Cerebellar cortex (tissue), 1 donor: ENCODE measurements at regions not wholly inside any gene's neighbourhood (a gene's known extent, or its start where the extent isn't known, plus 50 kb on each side); places are given as distances from the start of the nearest gene placed in this dataset.
"Not testable (repeated sequence)": the region's sequence is repeated elsewhere in the genome, so short reads cannot be mapped to it uniquely, and the experiment has no call there.

Experiments used
- DNase-seq: peaks from one replicate; pipeline ENCODE4 v3.0.0-alpha.2; 2015; ENCODE audit warnings: low spot score

GRCh38 chr2:160584972-160585494 is 91.4 kb upstream of the RBMS1 start:
- DNase-seq, result no peak

DNA sequence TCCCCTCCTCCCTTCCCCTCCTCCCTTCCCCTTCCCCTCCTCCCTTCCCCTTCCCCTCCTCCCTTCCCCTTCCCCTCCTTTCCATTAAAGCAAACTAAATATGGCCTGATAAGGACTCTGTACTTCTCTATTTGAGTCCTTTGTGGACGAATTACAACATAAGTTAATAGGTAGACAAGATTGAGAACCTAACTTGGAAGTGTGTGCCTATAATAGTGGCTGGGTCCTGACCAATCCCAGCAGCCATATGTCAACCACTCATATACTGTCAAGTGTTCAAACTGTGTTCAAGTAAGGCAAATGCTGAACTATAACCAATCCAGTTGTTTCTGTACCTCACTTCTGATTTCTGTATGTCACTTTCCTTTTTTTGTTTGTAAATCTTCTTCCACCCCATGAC is 97.1 kb upstream of the RBMS1 start:
- DNase-seq, result no peak

DNA sequence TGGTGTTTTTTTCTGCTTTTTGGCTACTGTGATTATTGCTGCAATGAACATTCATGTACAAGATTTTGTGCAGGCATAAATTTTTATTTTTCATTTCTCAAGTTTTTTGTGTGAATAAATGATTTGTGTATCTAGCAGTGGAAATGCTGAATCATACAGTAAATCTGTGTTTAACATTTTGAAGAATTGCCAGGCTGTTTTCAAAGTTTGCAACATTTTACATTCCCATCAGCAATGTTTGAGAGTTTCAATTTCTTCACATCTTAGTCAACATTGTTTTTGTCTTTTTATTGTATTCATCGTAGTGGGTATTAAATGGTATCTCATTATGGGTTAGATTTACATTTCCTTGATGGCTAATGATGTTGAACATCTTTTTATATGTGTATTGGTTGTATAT is 98.8 kb upstream of the RBMS1 start:
- no peak for DNase-seq

GRCh38 chr2:160592993-160593392 is 99.4 kb upstream of the RBMS1 start:
- DNase-seq, result no peak

DNA sequence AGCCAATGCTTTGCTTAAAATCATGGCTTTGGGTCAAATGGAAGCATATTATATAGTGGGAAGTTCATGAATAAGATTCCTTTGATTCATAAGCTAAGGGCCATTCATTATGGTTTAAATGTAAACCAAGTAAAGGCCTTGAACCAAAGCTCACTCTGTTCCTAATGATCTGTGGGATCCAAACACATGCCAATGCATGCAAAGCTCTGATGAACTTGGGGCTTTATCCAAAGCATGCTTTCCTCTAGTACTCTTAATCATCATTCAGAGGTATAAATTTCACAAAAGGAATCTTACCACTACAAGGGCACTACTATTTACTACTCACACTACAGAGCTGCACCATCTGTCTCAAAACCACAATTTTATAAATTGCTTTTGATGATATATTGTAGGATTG is 102.8 kb upstream of the RBMS1 start:
- DNase-seq, result no peak

- not testable (repeated sequence) for DNase-seq
These were observed 106.8 kb upstream of the RBMS1 start for GRCh38 chr2:160600437-160600836.

- DNase-seq, result no peak
These were observed 108.5 kb upstream of the RBMS1 start for GRCh38 chr2:160602073-160602472.

DNA sequence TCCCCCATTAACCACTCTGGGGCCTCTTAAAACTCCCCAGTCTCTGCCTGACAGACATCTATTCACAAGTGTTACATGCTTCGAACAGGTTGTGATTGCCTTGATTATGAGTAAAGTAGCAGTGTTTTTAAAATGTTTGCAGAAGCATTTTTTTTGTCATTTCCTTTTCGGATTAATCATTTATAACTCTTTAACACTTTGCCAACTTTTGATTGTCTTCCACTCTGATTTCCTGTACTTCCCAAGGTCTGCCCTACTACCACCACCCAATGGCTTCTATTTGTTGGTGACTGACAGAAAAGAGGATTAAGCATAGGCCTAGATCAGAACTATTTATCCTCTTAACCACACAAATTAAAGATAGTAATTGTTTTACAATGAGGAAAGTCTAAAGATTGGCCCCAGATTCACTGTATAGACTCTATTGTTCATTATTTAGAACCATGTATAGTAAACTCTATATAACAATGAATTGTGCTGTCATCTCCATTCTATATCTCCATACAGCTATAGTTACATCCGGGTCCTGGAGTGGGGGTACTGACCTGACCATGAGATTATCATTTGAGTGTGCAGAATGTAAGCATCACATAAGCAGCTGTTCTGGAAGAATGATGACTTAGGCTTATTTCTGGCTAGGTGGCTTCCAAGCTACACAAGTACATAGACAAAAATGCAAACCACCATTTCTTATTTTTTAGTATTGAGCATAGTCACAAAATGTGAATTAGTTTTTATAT is 110.3 kb upstream of the RBMS1 start:
- DNase-seq, result no peak

- no peak for DNase-seq
These were observed 112.7 kb upstream of the RBMS1 start for GRCh38 chr2:160606341-160606740.

DNA sequence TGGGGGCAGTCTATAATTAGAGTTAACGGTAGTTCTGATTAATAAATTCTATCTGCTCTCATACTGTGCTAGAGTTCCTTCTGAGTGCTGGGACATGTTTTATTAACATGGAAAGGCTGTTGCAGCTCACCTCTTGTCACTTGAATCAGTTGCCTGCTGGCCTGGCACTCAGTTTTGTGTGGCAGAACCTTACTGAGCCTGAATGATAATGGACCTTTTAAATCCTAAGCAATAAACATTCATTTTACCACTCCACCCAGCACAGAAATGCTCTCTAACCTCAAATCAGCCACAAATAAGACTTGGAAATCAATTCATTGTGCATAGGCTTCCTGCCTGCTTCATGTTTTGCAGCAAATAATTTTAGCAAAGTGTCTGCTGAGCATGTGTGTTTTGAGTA is 115.0 kb upstream of the RBMS1 start:
- no peak for DNase-seq

DNA sequence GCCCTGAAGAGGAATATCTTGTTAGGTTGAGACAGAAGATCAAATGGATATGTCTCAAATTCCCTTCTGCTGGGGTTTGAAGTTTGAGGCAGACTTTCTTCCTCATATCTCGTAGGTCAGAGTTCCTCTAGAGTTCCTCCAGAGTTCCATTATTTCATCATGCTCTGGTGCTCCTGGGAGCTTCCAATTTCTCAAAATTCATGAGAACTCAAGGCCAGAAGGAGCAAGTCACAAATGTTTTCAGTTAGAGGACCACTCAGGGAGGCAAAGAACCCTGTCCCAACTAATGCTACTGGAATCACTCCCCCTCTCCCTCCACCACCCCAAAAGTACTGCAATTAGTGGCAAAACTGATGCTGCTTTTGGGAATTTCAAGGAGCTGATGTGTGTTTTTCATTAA is 115.7 kb upstream of the RBMS1 start:
- DNase-seq, result no peak

- no peak for DNase-seq
These were observed 116.4 kb upstream of the RBMS1 start for GRCh38 chr2:160610041-160610440.

- DNase-seq, result no peak
These were observed 118.8 kb upstream of the RBMS1 start for GRCh38 chr2:160612266-160612856.

GRCh38 chr2:160613466-160614153 is 120.0 kb upstream of the RBMS1 start:
- DNase-seq, result no peak

DNA sequence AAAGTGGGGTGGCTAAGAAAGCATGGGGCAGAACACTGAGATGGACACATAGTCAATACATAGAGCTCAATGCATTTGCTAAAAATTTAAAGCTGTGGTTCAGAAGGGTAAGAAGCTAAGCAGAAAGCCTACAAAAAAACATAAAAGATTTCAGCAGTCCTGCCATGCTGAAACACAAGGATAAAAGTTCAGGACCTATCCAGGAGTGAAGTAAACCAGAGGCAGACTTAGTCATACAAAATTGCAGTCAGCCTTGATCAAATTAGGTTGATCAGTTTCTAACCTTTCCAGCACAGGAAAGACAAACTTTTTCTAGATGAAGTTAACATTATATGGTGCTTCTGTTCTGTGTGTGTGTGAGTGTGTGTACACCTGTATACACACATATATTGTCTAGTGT is 120.8 kb upstream of the RBMS1 start:
- no peak for DNase-seq

DNA sequence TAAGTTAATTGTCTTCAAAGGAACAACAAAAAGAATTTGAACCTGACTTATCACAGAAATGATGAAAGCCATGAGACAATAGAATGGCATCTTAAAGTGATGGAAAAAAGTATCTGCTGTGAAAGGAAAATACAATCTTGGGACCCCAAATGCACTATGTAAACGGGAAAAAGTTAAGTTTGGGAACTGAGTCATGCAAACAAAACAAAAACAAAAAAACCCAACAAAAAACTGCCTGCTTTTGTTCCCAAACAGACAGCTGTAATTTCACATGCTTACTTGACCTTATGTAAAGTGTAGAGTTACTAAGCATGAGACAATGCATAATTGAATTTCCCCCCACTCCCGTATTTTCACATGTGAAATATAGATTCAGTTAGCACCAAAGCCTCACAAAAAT is 122.1 kb upstream of the RBMS1 start:
- no peak for DNase-seq

GRCh38 chr2:160616149-160616548 is 122.5 kb upstream of the RBMS1 start:
- no peak for DNase-seq

- no peak for DNase-seq
These were observed 128.1 kb upstream of the RBMS1 start for GRCh38 chr2:160621748-160622147.

GRCh38 chr2:160628020-160628637 is 134.5 kb upstream of the RBMS1 start:
- DNase-seq, result not testable (repeated sequence)

DNA sequence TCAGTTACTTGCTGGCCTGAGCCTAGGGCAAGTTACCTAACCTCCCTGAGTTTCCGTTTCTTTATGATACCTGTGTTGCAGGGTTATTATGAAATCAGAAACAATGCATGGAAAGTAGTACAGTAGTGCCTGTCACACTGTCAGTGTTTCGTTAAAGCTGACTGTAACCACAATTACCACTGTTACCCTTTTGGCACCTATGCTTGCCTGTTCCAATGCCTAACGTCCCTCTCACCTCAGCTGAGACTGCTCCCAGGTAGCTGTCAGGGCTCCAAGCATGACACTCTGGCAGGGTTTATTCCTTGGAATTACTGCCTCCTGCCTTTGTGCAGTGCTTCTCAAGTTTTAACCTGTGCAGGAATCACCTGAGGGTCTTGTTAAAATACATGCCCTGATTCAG is 135.2 kb upstream of the RBMS1 start:
- DNase-seq, result no peak

GRCh38 chr2:160630801-160631590 is 137.4 kb upstream of the RBMS1 start:
- DNase-seq, result no peak
